Neural cell (in vitro differentiated cells): ENCODE measurements at regions not wholly inside any gene's neighbourhood (a gene's known extent, or its start where the extent isn't known, plus 50 kb on each side); places are given as distances from the start of the nearest gene placed in this dataset.

ENCODE experiments used
- H2AFZ ChIP-seq: fragments of 200-600, 300-800 bp; sonication (generic), shearing (Covaris generic); 2 replicates; pipeline ENCODE4 v1.6.0; 2014; ENCODE audit warnings: low read depth, mild to moderate bottlenecking, antibody characterized with exemption, low read length, moderate library complexity
- H3F3A ChIP-seq: fragments of 200-600 bp; shearing (Covaris generic); 2 replicates; pipeline ENCODE4 v1.6.1; 2016; ENCODE audit warnings: mild to moderate bottlenecking, moderate library complexity, mixed read lengths, antibody characterized with exemption, low read length; ENCODE audit not compliant: insufficient read depth, poor library complexity, severe bottlenecking
- H3K27ac ChIP-seq: fragments of 200-600, 300-800 bp; sonication (generic), shearing (Covaris generic); 2 replicates; pipeline ENCODE4 v1.5.1; 2014; ENCODE audit warnings: mild to moderate bottlenecking, low read length, moderate library complexity
- H3K27me3 ChIP-seq: fragments of 300-800, 200-600 bp; sonication (generic), shearing (Covaris generic); 2 replicates; pipeline ENCODE4 v1.6.0; 2014; ENCODE audit warnings: mild to moderate bottlenecking, low read depth, low read length, moderate library complexity; ENCODE audit not compliant: insufficient read depth
- H3K36me3 ChIP-seq: fragments of 300-800, 200-600 bp; sonication (generic), shearing (Covaris generic); 2 replicates; pipeline ENCODE4 v1.5.1; 2014; ENCODE audit warnings: mild to moderate bottlenecking, antibody characterized with exemption, low read length, moderate library complexity; ENCODE audit not compliant: insufficient read depth
- H3K4me2 ChIP-seq: fragments of 300-800, 200-600 bp; sonication (generic), shearing (Covaris generic); 2 replicates; pipeline ENCODE4 v1.6.0; 2014; ENCODE audit warnings: mild to moderate bottlenecking, low read length
- H3K4me3 ChIP-seq: fragments of 300-800, 200-600 bp; sonication (generic), shearing (Covaris generic); 2 replicates; pipeline ENCODE4 v1.5.1; 2014; ENCODE audit warnings: mild to moderate bottlenecking, low read length, moderate library complexity
- H3K79me2 ChIP-seq: fragments of 200-600 bp; shearing (Covaris generic); replicated peaks from 2 replicates; pipeline ENCODE4 v1.6.0; 2014; ENCODE audit warnings: mild to moderate bottlenecking, low read length, moderate library complexity; ENCODE audit not compliant: insufficient read depth
- H3K9ac ChIP-seq: fragments of 300-800, 200-600 bp; sonication (generic), shearing (Covaris generic); 2 replicates; pipeline ENCODE4 v1.6.1; 2016; ENCODE audit warnings: mild to moderate bottlenecking, low read length, mixed read lengths
- H3K9me2 ChIP-seq: fragments of 200-600 bp; shearing (Covaris generic); 2 replicates; pipeline ENCODE4 v1.6.1; 2016; ENCODE audit warnings: mild to moderate bottlenecking, low read length, mixed read lengths; ENCODE audit not compliant: insufficient read depth
- H3K9me3 ChIP-seq: fragments of 200-600, 300-800 bp; sonication (generic), shearing (Covaris generic); 2 replicates; pipeline ENCODE4 v1.6.1; 2016; ENCODE audit warnings: mild to moderate bottlenecking, mixed run types, low read length, moderate library complexity, mixed read lengths
- H4K20me1 ChIP-seq: fragments of 200-600 bp; shearing (Covaris generic); 2 replicates; pipeline ENCODE4 v1.6.1; 2016; ENCODE audit warnings: mild to moderate bottlenecking, mixed run types; ENCODE audit not compliant: insufficient read depth
- EP300 ChIP-seq: fragments of 450-650 bp; conservative IDR thresholded peaks from 2 replicates; pipeline ENCODE4 v1.6.1; 2014; ENCODE audit warnings: antibody characterized with exemption, mild to moderate bottlenecking, moderate library complexity; ENCODE audit not compliant: poor library complexity, severe bottlenecking
- EZH2 ChIP-seq: fragments of 200-600, 300-800 bp; shearing (Covaris generic), sonication (generic); IDR thresholded peaks from 2 replicates; pipeline ENCODE4 v1.6.1; 2014; ENCODE audit warnings: antibody characterized with exemption, low read length, borderline replicate concordance, mild to moderate bottlenecking; ENCODE audit not compliant: insufficient read depth, poor library complexity, severe bottlenecking
- MXI1 ChIP-seq: fragments of 450-650 bp; conservative IDR thresholded peaks from 2 replicates; pipeline ENCODE4 v1.6.1; 2014; ENCODE audit warnings: antibody characterized with exemption, mild to moderate bottlenecking; ENCODE audit not compliant: poor library complexity, severe bottlenecking
- RAD21 ChIP-seq: fragments of 450-650 bp; conservative IDR thresholded peaks from 2 replicates; pipeline ENCODE4 v1.6.1; 2014; ENCODE audit warnings: antibody characterized with exemption, mild to moderate bottlenecking, moderate library complexity
- SMC3 ChIP-seq: fragments of 450-650 bp; conservative IDR thresholded peaks from 2 replicates; pipeline ENCODE4 v1.6.1; 2014; ENCODE audit warnings: antibody characterized with exemption, mild to moderate bottlenecking, moderate library complexity; ENCODE audit not compliant: poor library complexity
- TAF1 ChIP-seq: IDR thresholded peaks from 2 replicates; pipeline ENCODE4 v1.6.1; 2012; ENCODE audit warnings: low read depth
- TF ChIP-seq, protein P1 (sequence below): IDR thresholded peaks from 2 replicates; pipeline ENCODE4 v1.6.1; 2012; ENCODE audit warnings: borderline replicate concordance
- TF ChIP-seq, protein P2 (sequence below): fragments of 450-650 bp; IDR thresholded peaks from 2 replicates; pipeline ENCODE4 v1.5.1; 2014; ENCODE audit warnings: antibody characterized with exemption, mild to moderate bottlenecking, moderate library complexity; ENCODE audit not compliant: poor library complexity, severe bottlenecking

GRCh38 chr3:64888840-64889392 is 201.1 kb upstream of the ADAMTS9 start:
- Histone ChIP-seq H3K4me3 (no peak overlapping the region), H3K27me3 (no peaks in the 10 kb centered on the region), H3K9me2 (no peaks in the 10 kb centered on the region), H3K36me3 (no peaks in the 10 kb centered on the region), H3K9ac (no peak overlapping the region), H3K79me2 (no peaks in the 10 kb centered on the region), H3K4me2 (no peak overlapping the region), H2AFZ (no peak overlapping the region), H3K9me3 (no peaks in the 10 kb centered on the region), H3F3A (no peaks in the 10 kb centered on the region), H3K27ac (no peak overlapping the region), H4K20me1 (no peaks in the 10 kb centered on the region)
- TF ChIP-seq RAD21 = no peak

GRCh38 chr3:64888165-64888564 is 200.4 kb upstream of the ADAMTS9 start:
- Histone ChIP-seq H3K27ac (no peak overlapping the region), H3K9me2 (no peaks in the 10 kb centered on the region), H3K27me3 (no peaks in the 10 kb centered on the region), H3K4me2 (no peak overlapping the region), H3K4me3 (no peak overlapping the region), H4K20me1 (no peaks in the 10 kb centered on the region), H3K36me3 (no peaks in the 10 kb centered on the region), H2AFZ (no peak overlapping the region), H3K9ac (no peak overlapping the region), H3K9me3 (no peaks in the 10 kb centered on the region), H3F3A (no peaks in the 10 kb centered on the region), H3K79me2 (no peaks in the 10 kb centered on the region)
- TF ChIP-seq EP300 = no peak
- TF ChIP-seq MXI1 = no peak
- TF ChIP-seq, protein P1, sequence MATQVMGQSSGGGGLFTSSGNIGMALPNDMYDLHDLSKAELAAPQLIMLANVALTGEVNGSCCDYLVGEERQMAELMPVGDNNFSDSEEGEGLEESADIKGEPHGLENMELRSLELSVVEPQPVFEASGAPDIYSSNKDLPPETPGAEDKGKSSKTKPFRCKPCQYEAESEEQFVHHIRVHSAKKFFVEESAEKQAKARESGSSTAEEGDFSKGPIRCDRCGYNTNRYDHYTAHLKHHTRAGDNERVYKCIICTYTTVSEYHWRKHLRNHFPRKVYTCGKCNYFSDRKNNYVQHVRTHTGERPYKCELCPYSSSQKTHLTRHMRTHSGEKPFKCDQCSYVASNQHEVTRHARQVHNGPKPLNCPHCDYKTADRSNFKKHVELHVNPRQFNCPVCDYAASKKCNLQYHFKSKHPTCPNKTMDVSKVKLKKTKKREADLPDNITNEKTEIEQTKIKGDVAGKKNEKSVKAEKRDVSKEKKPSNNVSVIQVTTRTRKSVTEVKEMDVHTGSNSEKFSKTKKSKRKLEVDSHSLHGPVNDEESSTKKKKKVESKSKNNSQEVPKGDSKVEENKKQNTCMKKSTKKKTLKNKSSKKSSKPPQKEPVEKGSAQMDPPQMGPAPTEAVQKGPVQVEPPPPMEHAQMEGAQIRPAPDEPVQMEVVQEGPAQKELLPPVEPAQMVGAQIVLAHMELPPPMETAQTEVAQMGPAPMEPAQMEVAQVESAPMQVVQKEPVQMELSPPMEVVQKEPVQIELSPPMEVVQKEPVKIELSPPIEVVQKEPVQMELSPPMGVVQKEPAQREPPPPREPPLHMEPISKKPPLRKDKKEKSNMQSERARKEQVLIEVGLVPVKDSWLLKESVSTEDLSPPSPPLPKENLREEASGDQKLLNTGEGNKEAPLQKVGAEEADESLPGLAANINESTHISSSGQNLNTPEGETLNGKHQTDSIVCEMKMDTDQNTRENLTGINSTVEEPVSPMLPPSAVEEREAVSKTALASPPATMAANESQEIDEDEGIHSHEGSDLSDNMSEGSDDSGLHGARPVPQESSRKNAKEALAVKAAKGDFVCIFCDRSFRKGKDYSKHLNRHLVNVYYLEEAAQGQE = no peak
- TF ChIP-seq, protein P2, sequence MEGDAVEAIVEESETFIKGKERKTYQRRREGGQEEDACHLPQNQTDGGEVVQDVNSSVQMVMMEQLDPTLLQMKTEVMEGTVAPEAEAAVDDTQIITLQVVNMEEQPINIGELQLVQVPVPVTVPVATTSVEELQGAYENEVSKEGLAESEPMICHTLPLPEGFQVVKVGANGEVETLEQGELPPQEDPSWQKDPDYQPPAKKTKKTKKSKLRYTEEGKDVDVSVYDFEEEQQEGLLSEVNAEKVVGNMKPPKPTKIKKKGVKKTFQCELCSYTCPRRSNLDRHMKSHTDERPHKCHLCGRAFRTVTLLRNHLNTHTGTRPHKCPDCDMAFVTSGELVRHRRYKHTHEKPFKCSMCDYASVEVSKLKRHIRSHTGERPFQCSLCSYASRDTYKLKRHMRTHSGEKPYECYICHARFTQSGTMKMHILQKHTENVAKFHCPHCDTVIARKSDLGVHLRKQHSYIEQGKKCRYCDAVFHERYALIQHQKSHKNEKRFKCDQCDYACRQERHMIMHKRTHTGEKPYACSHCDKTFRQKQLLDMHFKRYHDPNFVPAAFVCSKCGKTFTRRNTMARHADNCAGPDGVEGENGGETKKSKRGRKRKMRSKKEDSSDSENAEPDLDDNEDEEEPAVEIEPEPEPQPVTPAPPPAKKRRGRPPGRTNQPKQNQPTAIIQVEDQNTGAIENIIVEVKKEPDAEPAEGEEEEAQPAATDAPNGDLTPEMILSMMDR = no peak
- TF ChIP-seq EZH2 = no peak
- no peak for TF ChIP-seq SMC3
- no peak for TF ChIP-seq TAF1

GRCh38 chr3:64885055-64885454 is 197.3 kb upstream of the ADAMTS9 start:
- no peaks in the 10 kb centered on the region for H3K9me3 ChIP-seq
- no peak overlapping the region for H3K9ac ChIP-seq
- no peaks in the 10 kb centered on the region for H3F3A ChIP-seq
- no peaks in the 10 kb centered on the region for H3K9me2 ChIP-seq
- no peaks in the 10 kb centered on the region for H3K27me3 ChIP-seq
- TF ChIP-seq EP300 = no peak
- H3K4me2 ChIP-seq = no peak overlapping the region
- H3K36me3 ChIP-seq = no peaks in the 10 kb centered on the region
- H2AFZ ChIP-seq = no peak overlapping the region
- H3K79me2 ChIP-seq = no peaks in the 10 kb centered on the region
- no peak overlapping the region for H3K27ac ChIP-seq
- no peaks in the 10 kb centered on the region for H4K20me1 ChIP-seq
- H3K4me3 ChIP-seq = no peak overlapping the region
